ENCODE measurements at regions not wholly inside any gene's neighbourhood (a gene's known extent, or its start where the extent isn't known, plus 50 kb on each side); places are given as distances from the start of the nearest gene placed in this dataset.

DNA sequence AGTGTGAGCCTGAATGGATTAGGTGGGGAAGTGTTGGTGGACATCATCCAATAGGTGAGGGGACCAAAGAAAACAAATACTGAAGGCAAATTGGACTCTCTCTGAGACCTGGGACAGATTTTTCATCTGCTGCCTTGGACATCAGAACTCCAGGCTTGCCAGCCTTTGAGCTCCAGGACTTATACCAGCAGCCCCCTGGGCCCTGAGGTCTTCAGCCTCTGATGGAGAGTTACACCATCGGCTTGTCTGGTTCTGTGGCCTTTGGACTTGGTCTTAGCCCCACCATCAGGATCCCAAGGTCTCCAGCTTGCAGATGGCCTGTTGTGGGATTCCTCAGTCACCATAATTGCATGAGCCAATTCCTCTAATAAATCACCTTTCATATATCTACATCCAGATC is 80.8 kb upstream of the SLC8A3 start:
- CTCF ChIA-PET = no interaction called here
- DNase-seq = no peak
- TF ChIP-seq TAF1 (IDR thresholded peaks at IDR 0.05; ENCODE audit: borderline replicate concordance, low read depth, low read length) (no peak), GABPA (IDR thresholded peaks at IDR 0.05; ENCODE audit: low read depth) (no peak), NFIC (IDR thresholded peaks at IDR 0.05; ENCODE audit: borderline replicate concordance) (no peak), PBX3 (IDR thresholded peaks at IDR 0.05) (no peak), CHD2 (IDR thresholded peaks at IDR 0.05; ENCODE audit: low read length, partially characterized antibody) (no peak), RXRA (IDR thresholded peaks at IDR 0.05; ENCODE audit: borderline replicate concordance, low read depth) (no peak), NRF1 (IDR thresholded peaks at IDR 0.05; ENCODE audit: low read depth, low read length) (no peak), MXI1 (IDR thresholded peaks at IDR 0.05; ENCODE audit: low read depth, low read length) (no peak), TEAD4 (IDR thresholded peaks at IDR 0.05; ENCODE audit: borderline replicate concordance, insufficient read depth) (no peak), FOSL2 (IDR thresholded peaks at IDR 0.05; ENCODE audit: borderline replicate concordance, low read depth) (no peak), POLR2AphosphoS5 (IDR thresholded peaks at IDR 0.05; ENCODE audit: low read depth, low read length) (no peak), SMC3 (IDR thresholded peaks at IDR 0.05; ENCODE audit: low read depth, low read length) (no peak), EZH2phosphoT487 (IDR thresholded peaks at IDR 0.05; ENCODE audit: borderline replicate concordance, low read depth) (no peak), RAD21 (IDR thresholded peaks at IDR 0.05; ENCODE audit: low read length) (no peak), ZBTB33 (IDR thresholded peaks at IDR 0.05; ENCODE audit: borderline replicate concordance, low read depth) (no peak), TCF12 (IDR thresholded peaks at IDR 0.05) (no peak)
- TF ChIP-seq, protein P1, sequence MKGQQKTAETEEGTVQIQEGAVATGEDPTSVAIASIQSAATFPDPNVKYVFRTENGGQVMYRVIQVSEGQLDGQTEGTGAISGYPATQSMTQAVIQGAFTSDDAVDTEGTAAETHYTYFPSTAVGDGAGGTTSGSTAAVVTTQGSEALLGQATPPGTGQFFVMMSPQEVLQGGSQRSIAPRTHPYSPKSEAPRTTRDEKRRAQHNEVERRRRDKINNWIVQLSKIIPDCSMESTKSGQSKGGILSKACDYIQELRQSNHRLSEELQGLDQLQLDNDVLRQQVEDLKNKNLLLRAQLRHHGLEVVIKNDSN (IDR thresholded peaks at IDR 0.05; ENCODE audit: borderline replicate concordance, low read depth) = no peak
- TF ChIP-seq, protein P2, sequence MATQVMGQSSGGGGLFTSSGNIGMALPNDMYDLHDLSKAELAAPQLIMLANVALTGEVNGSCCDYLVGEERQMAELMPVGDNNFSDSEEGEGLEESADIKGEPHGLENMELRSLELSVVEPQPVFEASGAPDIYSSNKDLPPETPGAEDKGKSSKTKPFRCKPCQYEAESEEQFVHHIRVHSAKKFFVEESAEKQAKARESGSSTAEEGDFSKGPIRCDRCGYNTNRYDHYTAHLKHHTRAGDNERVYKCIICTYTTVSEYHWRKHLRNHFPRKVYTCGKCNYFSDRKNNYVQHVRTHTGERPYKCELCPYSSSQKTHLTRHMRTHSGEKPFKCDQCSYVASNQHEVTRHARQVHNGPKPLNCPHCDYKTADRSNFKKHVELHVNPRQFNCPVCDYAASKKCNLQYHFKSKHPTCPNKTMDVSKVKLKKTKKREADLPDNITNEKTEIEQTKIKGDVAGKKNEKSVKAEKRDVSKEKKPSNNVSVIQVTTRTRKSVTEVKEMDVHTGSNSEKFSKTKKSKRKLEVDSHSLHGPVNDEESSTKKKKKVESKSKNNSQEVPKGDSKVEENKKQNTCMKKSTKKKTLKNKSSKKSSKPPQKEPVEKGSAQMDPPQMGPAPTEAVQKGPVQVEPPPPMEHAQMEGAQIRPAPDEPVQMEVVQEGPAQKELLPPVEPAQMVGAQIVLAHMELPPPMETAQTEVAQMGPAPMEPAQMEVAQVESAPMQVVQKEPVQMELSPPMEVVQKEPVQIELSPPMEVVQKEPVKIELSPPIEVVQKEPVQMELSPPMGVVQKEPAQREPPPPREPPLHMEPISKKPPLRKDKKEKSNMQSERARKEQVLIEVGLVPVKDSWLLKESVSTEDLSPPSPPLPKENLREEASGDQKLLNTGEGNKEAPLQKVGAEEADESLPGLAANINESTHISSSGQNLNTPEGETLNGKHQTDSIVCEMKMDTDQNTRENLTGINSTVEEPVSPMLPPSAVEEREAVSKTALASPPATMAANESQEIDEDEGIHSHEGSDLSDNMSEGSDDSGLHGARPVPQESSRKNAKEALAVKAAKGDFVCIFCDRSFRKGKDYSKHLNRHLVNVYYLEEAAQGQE (IDR thresholded peaks at IDR 0.05; ENCODE audit: low read depth, low read length) = no peak
- Histone ChIP-seq H3K9me3 (no peaks in the 10 kb centered on the region), H3F3A (replicated peaks; ENCODE audit: insufficient read depth) (no peaks in the 10 kb centered on the region), H3K4me2 (no peak overlapping the region), H3K9ac (no peak overlapping the region), H3K79me2 (ENCODE audit: insufficient read depth) (no peaks in the 10 kb centered on the region), H3K27ac (ENCODE audit: low read depth in 2 of 2, low read length in 1 of 2) (no peak overlapping the region), H3K4me1 (ENCODE audit: control insufficient read depth in 1 of 2, insufficient read depth in 2 of 2, low read depth in 1 of 2, low read length in 1 of 2) (no peaks in the 10 kb centered on the region), H3K4me3 (ENCODE audit: low read depth in 2 of 2, low read length in 1 of 2) (no peak overlapping the region), H3K36me3 (replicated peaks in 1 of 2; ENCODE audit: control insufficient read depth in 1 of 2, insufficient read depth in 2 of 2, low read length in 1 of 2) (no peaks in the 10 kb centered on the region), H3K27me3 (ENCODE audit: insufficient read depth) (no peaks in the 10 kb centered on the region), H3K9me2 (no peaks in the 10 kb centered on the region), H2AFZ (ENCODE audit: low read depth) (no peak overlapping the region), H4K20me1 (ENCODE audit: insufficient read depth) (no peaks in the 10 kb centered on the region)
- POLR2A ChIA-PET = no interaction called here
- WGBS (ENCODE audit: low lambda C conversion rate) = 11% methylated on average over 1 of the region's 1 CpG
